ENCODE measurements at regions not wholly inside any gene's neighbourhood (a gene's known extent, or its start where the extent isn't known, plus 50 kb on each side); places are given as distances from the start of the nearest gene placed in this dataset.
A peak's percentile ranks its signal among the peaks of the same experiment; 100 is the strongest.
"Not testable (repeated sequence)": the region's sequence is repeated elsewhere in the genome, so short reads cannot be mapped to it uniquely, and the experiment has no call there.

GRCh38 chr12:75943730-75944096, 87.9 kb downstream of the PHLDA1 start:
- no peak for DNase-seq (ENCODE audit: low spot score)

- not testable (repeated sequence) for DNase-seq (ENCODE audit: low spot score)
Measured at GRCh38 chr12:75941661-75942060, 89.9 kb downstream of the PHLDA1 start.

GRCh38 chr12:75939016-75939642, 92.4 kb downstream of the PHLDA1 start:
- DNase-seq (ENCODE audit: low spot score), result no peak

GRCh38 chr12:75938189-75938588, 93.4 kb downstream of the PHLDA1 start:
- no peak for DNase-seq (ENCODE audit: low spot score)

- DNase-seq (ENCODE audit: low spot score), result no peak
Measured at GRCh38 chr12:75937486-75937885, 94.1 kb downstream of the PHLDA1 start.

- no peak for DNase-seq (ENCODE audit: low spot score)
Measured at GRCh38 chr12:75936515-75937440, 94.8 kb downstream of the PHLDA1 start.

GRCh38 chr12:75935539-75936242, 95.9 kb downstream of the PHLDA1 start:
- no peak for DNase-seq (ENCODE audit: low spot score)

- peak; percentile 80 for DNase-seq (ENCODE audit: low spot score)
Measured at GRCh38 chr12:75933101-75933500, 98.5 kb downstream of the PHLDA1 start.

GRCh38 chr12:75932241-75932640, 99.3 kb downstream of the PHLDA1 start:
- DNase-seq (ENCODE audit: low spot score), result no peak

- no peak for DNase-seq (ENCODE audit: low spot score)
Measured at GRCh38 chr12:75923964-75924666, 107.5 kb downstream of the PHLDA1 start.

- DNase-seq (ENCODE audit: low spot score), result no peak
Measured at GRCh38 chr12:75922944-75923642, 108.5 kb downstream of the PHLDA1 start.

- no peak for DNase-seq (ENCODE audit: low spot score)
Measured at GRCh38 chr12:75921622-75922289, 109.8 kb downstream of the PHLDA1 start.

- DNase-seq (ENCODE audit: low spot score), result no peak
Measured at GRCh38 chr12:75917715-75918114, 113.9 kb downstream of the PHLDA1 start.

GRCh38 chr12:75917083-75917482, 114.5 kb downstream of the PHLDA1 start:
- no peak for DNase-seq (ENCODE audit: low spot score)

GRCh38 chr12:75913502-75914351, 117.8 kb downstream of the PHLDA1 start:
- DNase-seq (ENCODE audit: low spot score), result no peak

- DNase-seq (ENCODE audit: low spot score), result no peak
Measured at GRCh38 chr12:75909714-75910656, 121.6 kb downstream of the PHLDA1 start.

GRCh38 chr12:75908961-75909605, 122.5 kb downstream of the PHLDA1 start:
- no peak for DNase-seq (ENCODE audit: low spot score)

- DNase-seq (ENCODE audit: low spot score), result no peak
Measured at GRCh38 chr12:75905922-75906321, 125.7 kb downstream of the PHLDA1 start.

Data from kidney tubule cell (primary cell).